ENCODE measurements at regions not wholly inside any gene's neighbourhood (a gene's known extent, or its start where the extent isn't known, plus 50 kb on each side); places are given as distances from the start of the nearest gene placed in this dataset.

GRCh38 chr6:15796844-15797243, 134.0 kb upstream of the DTNBP1 start:
- DNase-seq = no peak

- DNase-seq = no peak
These were observed 133.4 kb upstream of the DTNBP1 start for GRCh38 chr6:15796130-15796771.

DNA sequence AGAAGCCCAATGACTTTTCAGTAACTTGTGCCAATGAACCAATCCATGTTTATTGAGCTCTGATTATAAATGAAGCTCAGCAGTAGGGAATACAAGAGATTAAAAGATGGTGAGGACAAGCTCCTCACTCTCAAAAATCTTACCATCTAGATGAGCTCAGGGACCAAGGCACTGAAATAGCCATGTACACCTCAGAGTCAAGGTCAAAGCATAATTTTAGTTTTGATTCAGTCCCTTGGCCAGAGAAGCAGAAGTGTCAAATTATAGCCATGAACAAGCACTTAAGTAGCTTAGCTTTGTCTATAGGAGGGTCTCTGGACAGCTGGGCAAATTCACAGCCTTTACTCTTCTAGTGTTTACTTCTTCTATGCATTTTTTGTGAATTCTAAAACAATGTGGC, 131.0 kb upstream of the DTNBP1 start:
- no peak for DNase-seq

GRCh38 chr6:15793288-15793687, 130.5 kb upstream of the DTNBP1 start:
- no peak for DNase-seq

DNA sequence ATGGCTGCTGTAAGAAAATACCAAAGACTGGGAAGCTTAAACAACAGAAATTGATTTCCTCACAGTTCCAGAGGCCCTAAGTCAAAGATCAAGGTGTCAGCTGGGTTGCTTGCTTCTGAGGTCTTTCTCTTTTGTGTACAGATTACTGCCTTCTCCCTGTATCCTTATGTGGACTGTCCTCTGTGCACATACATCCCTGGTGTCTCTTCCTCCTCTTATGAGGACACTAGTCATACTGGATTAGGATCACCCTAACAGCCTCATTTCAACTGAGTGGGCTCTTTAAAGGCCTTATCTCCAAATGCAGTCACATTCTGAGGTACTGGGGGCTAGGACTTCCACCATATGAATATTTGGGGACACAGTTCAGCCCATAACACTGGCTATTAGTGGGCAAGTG, 130.0 kb upstream of the DTNBP1 start:
- no peak for DNase-seq

DNA sequence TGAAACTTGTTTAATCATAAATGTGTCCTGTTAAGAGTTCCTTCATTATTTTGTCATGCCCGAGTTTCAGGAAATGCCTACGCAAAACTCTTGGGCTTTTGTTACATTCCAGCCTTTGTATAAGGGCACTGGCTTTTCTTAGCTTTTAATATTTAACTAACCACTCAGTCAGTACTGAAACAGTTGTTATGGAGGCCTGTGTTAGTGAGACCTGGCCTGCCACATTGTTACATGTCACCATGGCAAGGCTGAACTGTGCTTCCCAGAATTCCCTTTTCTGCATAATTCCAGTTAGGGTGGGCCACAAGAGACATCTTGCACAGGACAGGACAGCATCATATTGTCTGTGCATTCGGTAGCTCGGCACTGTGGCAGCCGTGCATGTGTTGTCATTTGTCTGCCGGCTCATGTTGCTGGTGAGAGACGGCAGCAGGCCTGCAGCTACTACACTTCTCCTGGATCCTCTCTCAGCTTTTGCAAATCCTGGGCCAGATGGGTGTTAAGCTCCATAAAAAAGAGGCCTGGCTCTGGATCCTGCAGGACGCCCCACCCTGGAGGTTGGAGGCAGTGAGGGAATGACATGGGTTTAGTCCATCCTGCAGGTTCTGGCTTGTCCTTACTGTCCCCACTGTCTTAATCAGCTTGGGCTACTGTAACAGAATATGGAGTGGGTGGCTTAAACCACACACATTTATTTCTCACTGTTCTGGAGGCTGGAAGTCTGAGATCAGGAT, 128.8 kb upstream of the DTNBP1 start:
- DNase-seq = no peak

DNA sequence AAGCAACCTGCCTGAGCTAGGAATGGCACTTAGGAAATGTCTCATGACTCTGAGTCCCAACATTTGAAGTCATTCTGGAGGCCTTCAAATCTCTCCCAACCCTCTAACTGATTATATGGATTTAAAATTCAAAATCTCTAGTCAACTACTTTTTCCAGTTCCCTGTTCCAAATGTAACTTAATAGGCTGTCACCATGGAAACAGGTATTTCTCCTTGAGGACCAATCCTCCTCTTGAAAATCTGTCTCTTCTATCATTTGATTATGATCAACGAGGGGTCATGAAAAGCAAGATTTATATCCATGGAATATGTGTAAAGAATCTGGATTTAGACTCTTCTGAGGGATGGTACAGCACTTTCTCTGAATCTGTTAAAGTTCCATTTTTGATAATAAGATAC, 127.3 kb upstream of the DTNBP1 start:
- DNase-seq = no peak

- DNase-seq = no peak
These were observed 124.0 kb upstream of the DTNBP1 start for GRCh38 chr6:15786846-15787245.

GRCh38 chr6:15783484-15783883, 120.7 kb upstream of the DTNBP1 start:
- DNase-seq = no peak

DNA sequence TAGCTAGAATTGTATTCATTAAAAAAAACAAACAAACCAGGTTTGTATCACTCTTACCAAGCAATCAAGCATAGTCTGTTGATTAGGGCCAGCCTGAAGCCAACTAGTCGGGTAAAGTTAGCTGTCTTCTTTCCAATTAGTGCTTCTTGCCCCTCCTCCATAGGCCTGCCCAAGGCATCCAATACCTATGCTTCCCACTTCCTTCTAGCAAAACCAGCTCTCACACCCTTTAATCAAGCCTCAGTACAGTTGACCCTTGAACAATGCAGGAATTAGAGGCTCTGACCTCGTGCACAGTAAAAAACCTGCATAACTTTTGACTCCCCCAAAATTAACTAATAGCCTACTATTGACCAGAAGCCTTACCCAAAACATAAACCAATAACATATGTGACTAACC, 119.1 kb upstream of the DTNBP1 start:
- DNase-seq = no peak

- DNase-seq = no peak
These were observed 118.5 kb upstream of the DTNBP1 start for GRCh38 chr6:15781333-15781732.

DNA sequence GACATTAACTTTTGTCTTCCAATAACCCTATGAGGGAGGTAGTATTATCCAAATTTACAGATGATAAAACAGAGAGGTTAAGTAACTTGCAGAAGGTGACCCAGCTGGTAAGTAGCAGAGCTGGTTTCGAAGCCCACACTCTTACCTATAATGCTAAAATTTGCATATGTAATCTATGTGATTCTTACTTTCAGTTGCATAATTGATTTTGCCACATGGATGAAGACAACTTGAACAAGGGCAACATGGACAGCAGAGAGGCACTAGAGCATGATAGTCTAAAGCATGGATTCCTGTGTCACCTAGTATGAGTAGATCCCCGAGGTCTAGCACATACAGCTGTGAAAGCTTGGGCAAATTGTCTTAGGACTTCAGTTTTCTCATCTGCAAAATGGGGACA, 117.6 kb upstream of the DTNBP1 start:
- DNase-seq = no peak

- no peak for DNase-seq
These were observed 116.9 kb upstream of the DTNBP1 start for GRCh38 chr6:15779726-15780125.

- DNase-seq = no peak
These were observed 113.7 kb upstream of the DTNBP1 start for GRCh38 chr6:15776458-15776980.

DNA sequence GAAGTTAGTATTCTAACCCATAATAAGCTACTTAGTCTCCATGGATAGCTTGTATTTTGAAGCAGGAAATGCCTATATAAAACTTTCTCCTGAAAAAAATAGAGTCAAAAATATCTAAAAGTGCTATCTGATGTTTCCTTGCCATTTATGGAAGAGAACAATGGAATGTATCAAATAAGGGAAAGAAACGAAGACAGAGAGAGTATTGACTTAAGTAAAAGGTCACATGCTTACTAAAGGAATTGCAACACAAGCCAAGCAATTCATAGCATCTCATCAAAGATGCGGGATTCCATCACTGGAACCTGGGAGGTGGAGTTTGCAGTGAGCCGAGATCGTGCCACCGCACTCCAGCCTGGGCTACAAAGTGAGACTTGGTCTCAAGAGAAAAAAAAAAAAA, 112.9 kb upstream of the DTNBP1 start:
- no peak for DNase-seq

DNA sequence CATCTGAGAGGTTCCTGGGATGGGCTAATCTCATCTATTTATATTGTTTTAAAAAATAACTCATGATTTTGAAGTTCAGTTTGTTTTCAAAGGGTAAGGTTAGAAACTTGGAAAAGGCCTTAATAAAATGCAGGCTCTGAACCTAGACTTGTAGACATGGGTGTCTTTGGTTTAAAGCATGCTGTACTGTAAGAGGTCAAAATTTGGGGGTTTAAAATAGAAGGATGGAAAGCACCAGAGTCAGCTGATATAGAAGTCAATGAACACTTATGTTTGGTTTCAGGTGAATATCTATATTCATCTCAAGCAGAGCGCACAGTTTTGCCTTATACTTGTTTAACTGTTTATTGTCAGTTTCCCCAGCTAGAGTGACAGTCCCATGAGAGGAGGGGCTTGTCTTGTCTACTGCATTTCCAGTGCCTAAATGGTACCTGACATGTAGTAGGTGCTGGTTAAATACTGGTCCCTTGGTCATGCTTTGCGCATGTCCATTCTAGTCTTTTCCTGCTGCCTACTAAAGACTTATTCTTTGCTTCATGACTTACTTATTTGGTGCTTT, 112.3 kb upstream of the DTNBP1 start:
- DNase-seq = no peak

- DNase-seq = no peak
These were observed 111.1 kb upstream of the DTNBP1 start for GRCh38 chr6:15773806-15774410.

GRCh38 chr6:15770347-15771143, 107.7 kb upstream of the DTNBP1 start:
- DNase-seq = no peak

DNA sequence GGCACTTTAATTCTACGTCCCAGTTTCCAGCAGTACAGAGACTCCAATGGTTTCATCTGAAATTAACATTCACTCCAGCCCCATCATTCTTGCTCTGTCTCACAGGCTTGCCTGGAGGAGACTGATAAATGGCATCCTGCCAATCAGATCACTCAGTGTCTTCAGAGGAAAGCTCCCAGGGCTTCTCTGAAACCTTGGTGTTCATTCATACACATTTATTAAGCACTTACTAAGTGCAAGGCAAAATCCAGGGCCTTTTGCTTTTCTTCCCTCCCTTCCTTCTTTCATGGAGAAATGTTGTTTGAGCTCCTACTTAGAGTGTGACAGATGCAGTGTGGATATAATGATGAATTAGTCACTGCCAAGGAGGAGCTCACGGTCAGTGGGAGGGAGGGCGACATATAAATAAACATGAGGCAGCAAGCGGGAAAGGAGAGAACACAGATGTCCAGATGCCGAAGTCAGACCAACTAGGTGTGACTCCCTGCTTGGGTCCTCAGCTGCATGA, 106.7 kb upstream of the DTNBP1 start:
- no peak for DNase-seq

- no peak for DNase-seq
These were observed 106.2 kb upstream of the DTNBP1 start for GRCh38 chr6:15768999-15769398.

- DNase-seq = no peak
These were observed 101.0 kb upstream of the DTNBP1 start for GRCh38 chr6:15763837-15764236.

- DNase-seq = no peak
These were observed 100.5 kb upstream of the DTNBP1 start for GRCh38 chr6:15763364-15763763.

DNA sequence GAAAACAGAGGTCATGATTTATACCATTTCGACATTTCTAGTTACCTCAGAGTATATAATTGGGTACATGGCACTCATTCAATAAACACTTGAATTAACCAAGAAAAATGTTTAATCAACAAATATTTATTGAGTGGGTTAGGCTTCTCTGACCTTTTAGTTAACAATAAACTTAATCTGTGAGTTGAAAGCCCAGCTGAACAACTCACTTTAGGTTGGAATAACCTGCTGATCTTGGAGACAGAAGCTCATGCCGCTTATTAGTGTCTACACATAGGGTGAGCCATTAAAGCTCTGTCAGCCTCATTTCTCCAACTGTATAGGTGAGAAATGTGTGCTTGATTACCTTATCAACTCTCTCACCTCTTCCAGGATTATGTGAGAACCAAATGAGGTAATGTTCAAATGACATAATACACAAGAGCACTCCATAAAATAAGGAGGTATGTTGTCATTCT, 98.2 kb upstream of the DTNBP1 start:
- DNase-seq = no peak
